IgD-negative memory B cell (primary cell): ENCODE measurements at regions not wholly inside any gene's neighbourhood (a gene's known extent, or its start where the extent isn't known, plus 50 kb on each side); places are given as distances from the start of the nearest gene placed in this dataset.
"Not testable (repeated sequence)": the region's sequence is repeated elsewhere in the genome, so short reads cannot be mapped to it uniquely, and the experiment has no call there.

Experiments
- H3K27ac Mint-ChIP-seq, 3 donors: one replicate each; pipeline ENCODE4 v1.8.0; 2020 to 2022; ENCODE audit warnings: mild to moderate bottlenecking in 3 of 3, mixed read lengths in 3 of 3, moderate library complexity in 1 of 3
- H3K27me3 Mint-ChIP-seq: one replicate; pipeline ENCODE4 v1.8.0; 2021; ENCODE audit warnings: mixed read lengths
- H3K36me3 Mint-ChIP-seq: one replicate; pipeline ENCODE4 v1.8.0; 2020; ENCODE audit warnings: mild to moderate bottlenecking, mixed read lengths
- H3K4me1 Mint-ChIP-seq, 3 donors: one replicate each; pipeline ENCODE4 v1.8.0; 2020 to 2022; ENCODE audit warnings: mixed read lengths in 3 of 3, mild to moderate bottlenecking in 1 of 3
- H3K4me3 Mint-ChIP-seq, 4 donors: one replicate each; pipeline ENCODE4 v1.8.0; 2020 to 2022; ENCODE audit warnings: mild to moderate bottlenecking in 4 of 4, mixed read lengths in 4 of 4, moderate library complexity in 3 of 4
- H3K9me3 Mint-ChIP-seq, 3 donors: one replicate each; pipeline ENCODE4 v1.8.0; 2020 to 2021; ENCODE audit warnings: mixed read lengths in 3 of 3, mild to moderate bottlenecking in 1 of 3

- H3K9me3 Mint-ChIP-seq, H3K4me1 Mint-ChIP-seq, H3K4me3 Mint-ChIP-seq, H3K36me3 Mint-ChIP-seq, H3K27ac Mint-ChIP-seq: not testable (repeated sequence)
- peaks cover 13% of the 10 kb centered on the region for H3K27me3 Mint-ChIP-seq
These were observed 204.7 kb downstream of the ALDH8A1 start for GRCh38 chr6:134745192-134745591.

GRCh38 chr6:134744301-134744700 is 205.6 kb downstream of the ALDH8A1 start:
- Mint-ChIP-seq H3K9me3 (peaks cover 0 to 4% (median 1%) of the 10 kb centered on the region in 3 donors), H3K27ac (no peak overlapping the region), H3K36me3 (no peaks in the 10 kb centered on the region), H3K4me3 (no peak overlapping the region), H3K4me1 (no peaks in the 10 kb centered on the region), H3K27me3 (peaks cover 11% of the 10 kb centered on the region)

GRCh38 chr6:134741200-134741536 is 208.7 kb downstream of the ALDH8A1 start:
- peaks cover 0 to under 1% (median 0%) of the 10 kb centered on the region in 3 donors for H3K9me3 Mint-ChIP-seq
- H3K4me1 Mint-ChIP-seq = no peaks in the 10 kb centered on the region
- no peak overlapping the region for H3K27ac Mint-ChIP-seq
- H3K4me3 Mint-ChIP-seq = no peak overlapping the region
- no peaks in the 10 kb centered on the region for H3K36me3 Mint-ChIP-seq
- peaks cover 5% of the 10 kb centered on the region for H3K27me3 Mint-ChIP-seq

GRCh38 chr6:134740473-134741199 is 209.3 kb downstream of the ALDH8A1 start:
- H3K9me3 Mint-ChIP-seq = no peaks in the 10 kb centered on the region
- peaks cover 5% of the 10 kb centered on the region for H3K27me3 Mint-ChIP-seq
- H3K27ac Mint-ChIP-seq = no peak overlapping the region
- no peak overlapping the region for H3K4me3 Mint-ChIP-seq
- no peaks in the 10 kb centered on the region for H3K36me3 Mint-ChIP-seq
- H3K4me1 Mint-ChIP-seq = no peaks in the 10 kb centered on the region

- Mint-ChIP-seq H3K4me1 (no peaks in the 10 kb centered on the region), H3K9me3 (no peaks in the 10 kb centered on the region), H3K27me3 (peaks cover 2% of the 10 kb centered on the region), H3K4me3 (no peak overlapping the region), H3K27ac (no peak overlapping the region), H3K36me3 (no peaks in the 10 kb centered on the region)
These were observed 209.9 kb downstream of the ALDH8A1 start for GRCh38 chr6:134740027-134740373.

GRCh38 chr6:134739299-134740026 is 210.4 kb downstream of the ALDH8A1 start:
- Mint-ChIP-seq H3K27me3 (peaks cover 2% of the 10 kb centered on the region), H3K27ac (no peak overlapping the region), H3K9me3 (no peaks in the 10 kb centered on the region), H3K4me3 (no peak overlapping the region), H3K4me1 (no peaks in the 10 kb centered on the region), H3K36me3 (no peaks in the 10 kb centered on the region)

- no peaks in the 10 kb centered on the region for H3K4me1 Mint-ChIP-seq
- no peaks in the 10 kb centered on the region for H3K36me3 Mint-ChIP-seq
- H3K9me3 Mint-ChIP-seq = no peaks in the 10 kb centered on the region
- no peak overlapping the region for H3K27ac Mint-ChIP-seq
- no peak overlapping the region for H3K4me3 Mint-ChIP-seq
- peaks cover 5% of the 10 kb centered on the region for H3K27me3 Mint-ChIP-seq
These were observed 211.6 kb downstream of the ALDH8A1 start for GRCh38 chr6:134738211-134738885.

- H3K27me3 Mint-ChIP-seq = peaks cover 3% of the 10 kb centered on the region
- no peaks in the 10 kb centered on the region for H3K9me3 Mint-ChIP-seq
- H3K27ac Mint-ChIP-seq = no peak overlapping the region
These were observed 214.4 kb downstream of the ALDH8A1 start for GRCh38 chr6:134735461-134735860.

GRCh38 chr6:134734312-134734869 is 215.5 kb downstream of the ALDH8A1 start:
- no peaks in the 10 kb centered on the region for H3K9me3 Mint-ChIP-seq
- no peaks in the 10 kb centered on the region for H3K4me1 Mint-ChIP-seq
- H3K27ac Mint-ChIP-seq = no peak overlapping the region
- H3K27me3 Mint-ChIP-seq = peaks cover 3% of the 10 kb centered on the region
- H3K36me3 Mint-ChIP-seq = no peaks in the 10 kb centered on the region
- no peak overlapping the region for H3K4me3 Mint-ChIP-seq

More at GRCh38 chr6:134735461-134735860, 214.4 kb downstream of the ALDH8A1 start:
- no peaks in the 10 kb centered on the region for H3K36me3 Mint-ChIP-seq
- H3K4me3 Mint-ChIP-seq = no peak overlapping the region
- H3K4me1 Mint-ChIP-seq = no peaks in the 10 kb centered on the region

GRCh38 chr6:134733801-134734200 is 216.1 kb downstream of the ALDH8A1 start:
- Mint-ChIP-seq H3K4me1 (no peaks in the 10 kb centered on the region), H3K36me3 (no peaks in the 10 kb centered on the region), H3K27me3 (peaks cover 3% of the 10 kb centered on the region), H3K4me3 (no peak overlapping the region), H3K9me3 (no peaks in the 10 kb centered on the region), H3K27ac (no peak overlapping the region)

- H3K4me1 Mint-ChIP-seq = no peaks in the 10 kb centered on the region
These were observed 217.1 kb downstream of the ALDH8A1 start for GRCh38 chr6:134732763-134733162.

GRCh38 chr6:134731615-134732014 is 218.3 kb downstream of the ALDH8A1 start:
- Mint-ChIP-seq H3K4me1 (no peaks in the 10 kb centered on the region), H3K27ac (no peak overlapping the region), H3K9me3 (no peaks in the 10 kb centered on the region), H3K36me3 (no peaks in the 10 kb centered on the region), H3K4me3 (no peak overlapping the region), H3K27me3 (peaks cover 3% of the 10 kb centered on the region)

More at GRCh38 chr6:134732763-134733162, 217.1 kb downstream of the ALDH8A1 start:
- H3K27ac Mint-ChIP-seq = no peak overlapping the region
- H3K9me3 Mint-ChIP-seq = no peaks in the 10 kb centered on the region
- H3K27me3 Mint-ChIP-seq = peaks cover 3% of the 10 kb centered on the region
- H3K36me3 Mint-ChIP-seq = no peaks in the 10 kb centered on the region
- H3K4me3 Mint-ChIP-seq = no peak overlapping the region

GRCh38 chr6:134730013-134730412 is 219.9 kb downstream of the ALDH8A1 start:
- Mint-ChIP-seq H3K4me3 (no peak overlapping the region), H3K4me1 (no peaks in the 10 kb centered on the region), H3K36me3 (no peaks in the 10 kb centered on the region), H3K27me3 (peaks cover 3% of the 10 kb centered on the region), H3K9me3 (no peaks in the 10 kb centered on the region), H3K27ac (no peak overlapping the region)

GRCh38 chr6:134729561-134729960 is 220.3 kb downstream of the ALDH8A1 start:
- Mint-ChIP-seq H3K27me3 (peaks cover 3% of the 10 kb centered on the region), H3K9me3 (no peaks in the 10 kb centered on the region), H3K36me3 (no peaks in the 10 kb centered on the region), H3K4me1 (no peaks in the 10 kb centered on the region), H3K4me3 (no peak overlapping the region), H3K27ac (no peak overlapping the region)

- Mint-ChIP-seq H3K27ac (no peak overlapping the region), H3K4me1 (no peaks in the 10 kb centered on the region), H3K36me3 (no peaks in the 10 kb centered on the region), H3K27me3 (peaks cover 3% of the 10 kb centered on the region), H3K9me3 (no peaks in the 10 kb centered on the region), H3K4me3 (no peak overlapping the region)
These were observed 222.8 kb downstream of the ALDH8A1 start for GRCh38 chr6:134727081-134727480.
